Activated CD8-positive, alpha-beta memory T cell treated with anti-CD3 and anti-CD28 coated beads, Interleukin-2, amount 50 U/mL, for 24 hours (primary cell): ENCODE measurements at regions not wholly inside any gene's neighbourhood (a gene's known extent, or its start where the extent isn't known, plus 50 kb on each side); places are given as distances from the start of the nearest gene placed in this dataset.
"Not testable (repeated sequence)": the region's sequence is repeated elsewhere in the genome, so short reads cannot be mapped to it uniquely, and the experiment has no call there.

Source experiments
- DNase-seq: peaks from one replicate; pipeline ENCODE4 v3.0.0-alpha.2; 2020; ENCODE audit errors: extremely low read depth

GRCh38 chr3:95627293-95627692 lies 1187.1 kb upstream of the EPHA6 start:
- no peak for DNase-seq

- DNase-seq: no peak
These were observed 1186.7 kb upstream of the EPHA6 start for GRCh38 chr3:95627697-95628096.

- no peak for DNase-seq
These were observed 1184.6 kb upstream of the EPHA6 start for GRCh38 chr3:95629802-95630201.

- DNase-seq: no peak
These were observed 1169.1 kb upstream of the EPHA6 start for GRCh38 chr3:95645291-95645690.

GRCh38 chr3:95654570-95655362 lies 1159.6 kb upstream of the EPHA6 start:
- DNase-seq: no peak

GRCh38 chr3:95655363-95655986 lies 1158.9 kb upstream of the EPHA6 start:
- no peak for DNase-seq

- DNase-seq: no peak
These were observed 1143.6 kb upstream of the EPHA6 start for GRCh38 chr3:95670765-95671164.

- no peak for DNase-seq
These were observed 1141.2 kb upstream of the EPHA6 start for GRCh38 chr3:95673215-95673614.

GRCh38 chr3:95705786-95706418 lies 1108.5 kb upstream of the EPHA6 start:
- DNase-seq: no peak

GRCh38 chr3:95707268-95707667 lies 1107.1 kb upstream of the EPHA6 start:
- DNase-seq: no peak

- no peak for DNase-seq
These were observed 1103.7 kb upstream of the EPHA6 start for GRCh38 chr3:95710684-95711083.

- no peak for DNase-seq
These were observed 1102.6 kb upstream of the EPHA6 start for GRCh38 chr3:95711789-95712188.

GRCh38 chr3:95715128-95715527 lies 1099.3 kb upstream of the EPHA6 start:
- DNase-seq: no peak

- no peak for DNase-seq
These were observed 1097.3 kb upstream of the EPHA6 start for GRCh38 chr3:95717048-95717447.

GRCh38 chr3:95718168-95718567 lies 1096.2 kb upstream of the EPHA6 start:
- no peak for DNase-seq

GRCh38 chr3:95719481-95719880 lies 1094.9 kb upstream of the EPHA6 start:
- no peak for DNase-seq

GRCh38 chr3:95721938-95722337 lies 1092.5 kb upstream of the EPHA6 start:
- DNase-seq: no peak

- DNase-seq: no peak
These were observed 1088.6 kb upstream of the EPHA6 start for GRCh38 chr3:95725770-95726169.

- DNase-seq: no peak
These were observed 1082.6 kb upstream of the EPHA6 start for GRCh38 chr3:95731753-95732152.

GRCh38 chr3:95733336-95733735 lies 1081.1 kb upstream of the EPHA6 start:
- no peak for DNase-seq

- no peak for DNase-seq
These were observed 1076.3 kb upstream of the EPHA6 start for GRCh38 chr3:95738045-95738444.

- DNase-seq: not testable (repeated sequence)
These were observed 1069.5 kb upstream of the EPHA6 start for GRCh38 chr3:95744896-95745295.

GRCh38 chr3:95750097-95750496 lies 1064.3 kb upstream of the EPHA6 start:
- DNase-seq: no peak
